AG04450 (cell line): ENCODE measurements at regions not wholly inside any gene's neighbourhood (a gene's known extent, or its start where the extent isn't known, plus 50 kb on each side); places are given as distances from the start of the nearest gene placed in this dataset.

Experiments used
- CTCF ChIA-PET: fragments of 300-600, 350-600 bp; formaldehyde crosslinking; extraction: SDS; loops from one replicate; lab custom pipeline; 2022; ENCODE audit warnings: antibody characterized with exemption, inconsistent platforms; lab: Charles Lee
- POLR2A ChIA-PET: fragments of 350-600 bp; formaldehyde crosslinking; extraction: SDS; loops from one replicate; lab custom pipeline; 2021; ENCODE audit warnings: antibody characterized with exemption, inconsistent platforms; lab: Yijun Ruan, JAX
- DNase-seq: peaks from one replicate; pipeline ENCODE4 v3.0.0-alpha.2; 2011; ENCODE audit warnings: low read depth, low spot score
- H3K27ac ChIP-seq: one replicate; pipeline ENCODE4 v1.5.1; 2012; ENCODE audit warnings: low read depth, low read length, control low read depth
- H3K27me3 ChIP-seq: one replicate; pipeline ENCODE4 v1.6.0; 2012; ENCODE audit warnings: low read length; ENCODE audit not compliant: control insufficient read depth, insufficient read depth
- H3K4me3 ChIP-seq: 2 replicates; pipeline ENCODE4 v1.5.1; 2011; ENCODE audit warnings: mild to moderate bottlenecking, low read depth, low read length, control low read depth
- H3K9me3 ChIP-seq: 2 replicates; pipeline ENCODE4 v1.5.1; 2012; ENCODE audit warnings: low read length; ENCODE audit not compliant: control insufficient read depth, insufficient read depth
- CTCF ChIP-seq: IDR thresholded peaks from 2 replicates; pipeline ENCODE4 v1.5.1; 2011; ENCODE audit warnings: low read depth, low read length, control low read depth, inconsistent platforms

- TF ChIP-seq CTCF = no peak
- Histone ChIP-seq H3K4me3 (no peak overlapping the region), H3K27me3 (no peaks in the 10 kb centered on the region), H3K27ac (no peak overlapping the region), H3K9me3 (peaks cover 44% of the 10 kb centered on the region)
- POLR2A ChIA-PET = no interaction called here
- CTCF ChIA-PET = no interaction called here
- no peak for DNase-seq
Measured at GRCh38 chr19:28334419-28334818, 878.5 kb downstream of the UQCRFS1 start.

GRCh38 chr19:28333909-28334308 lies 879.0 kb downstream of the UQCRFS1 start:
- TF ChIP-seq CTCF = no peak
- CTCF ChIA-PET = no interaction called here
- H3K27me3 ChIP-seq = no peaks in the 10 kb centered on the region
- DNase-seq = no peak
- H3K9me3 ChIP-seq = peaks cover 45% of the 10 kb centered on the region
- H3K4me3 ChIP-seq = no peak overlapping the region
- POLR2A ChIA-PET = no interaction called here
- no peak overlapping the region for H3K27ac ChIP-seq

GRCh38 chr19:28332886-28333285 lies 880.1 kb downstream of the UQCRFS1 start:
- CTCF ChIA-PET = no interaction called here
- no peak overlapping the region for H3K4me3 ChIP-seq

GRCh38 chr19:28332351-28332750 lies 880.6 kb downstream of the UQCRFS1 start:
- Histone ChIP-seq H3K9me3 (peaks cover 52% of the 10 kb centered on the region), H3K27me3 (no peaks in the 10 kb centered on the region), H3K4me3 (no peak overlapping the region), H3K27ac (no peak overlapping the region)
- POLR2A ChIA-PET = no interaction called here
- TF ChIP-seq CTCF = no peak
- CTCF ChIA-PET = no interaction called here
- DNase-seq = no peak

More at GRCh38 chr19:28332886-28333285, 880.1 kb downstream of the UQCRFS1 start:
- Histone ChIP-seq H3K9me3 (peaks cover 53% of the 10 kb centered on the region), H3K27ac (no peak overlapping the region), H3K27me3 (no peaks in the 10 kb centered on the region)
- no peak for TF ChIP-seq CTCF
- POLR2A ChIA-PET = no interaction called here
- no peak for DNase-seq

GRCh38 chr19:28331596-28331995 lies 881.4 kb downstream of the UQCRFS1 start:
- H3K9me3 ChIP-seq = peaks cover 49% of the 10 kb centered on the region
- H3K4me3 ChIP-seq = no peak overlapping the region
- no peak for DNase-seq
- CTCF ChIA-PET = no interaction called here
- no peak for TF ChIP-seq CTCF
- POLR2A ChIA-PET = no interaction called here
- no peak overlapping the region for H3K27ac ChIP-seq
- no peaks in the 10 kb centered on the region for H3K27me3 ChIP-seq
